Fibroblast of lung (primary cell): ENCODE measurements at regions not wholly inside any gene's neighbourhood (a gene's known extent, or its start where the extent isn't known, plus 50 kb on each side); places are given as distances from the start of the nearest gene placed in this dataset.

Experiments used
- DNase-seq, 2 donors: peaks; one replicate each; pipeline versions ENCODE4 v3.0.0 to v3.0.0-alpha.2; 2010; ENCODE audit warnings: low read depth in 2 of 2
- H2AFZ ChIP-seq: 2 replicates; pipeline ENCODE4 v1.5.1; 2012; ENCODE audit warnings: low read length, control low read depth, inconsistent platforms
- H3K27ac ChIP-seq: 2 replicates; pipeline ENCODE4 v1.5.1; 2011; ENCODE audit warnings: low read length, control low read depth; ENCODE audit not compliant: insufficient read depth
- H3K27me3 ChIP-seq: 2 replicates; pipeline ENCODE4 v1.5.1; 2011; ENCODE audit warnings: mild to moderate bottlenecking, low read length; ENCODE audit not compliant: control insufficient read depth, insufficient read depth
- H3K36me3 ChIP-seq: 2 replicates; pipeline ENCODE4 v1.5.1; 2011; ENCODE audit warnings: low read length; ENCODE audit not compliant: control insufficient read depth, insufficient read depth
- H3K4me1 ChIP-seq: 2 replicates; pipeline ENCODE4 v1.5.1; 2011; ENCODE audit warnings: low read length; ENCODE audit not compliant: control insufficient read depth, insufficient read depth; ENCODE audit errors: extremely low read depth
- H3K4me2 ChIP-seq: 2 replicates; pipeline ENCODE4 v1.5.1; 2011; ENCODE audit warnings: low read length, control low read depth; ENCODE audit not compliant: insufficient read depth; ENCODE audit errors: extremely low read depth
- H3K4me3 ChIP-seq, 4 experiments: fragments of 200-600 bp in 1 of 4; sonication (generic) in 1 of 4; replicated peaks in 1 of 4; 2 replicates each; pipeline ENCODE4 v1.5.1; 2011 to 2016; ENCODE audit warnings: low read length in 4 of 4, low read depth in 3 of 4, mild to moderate bottlenecking in 3 of 4, control low read depth in 2 of 4, inconsistent platforms in 1 of 4, mixed read lengths in 1 of 4; ENCODE audit not compliant: insufficient read depth in 1 of 4; ENCODE audit errors: control extremely low read depth in 1 of 4
- H3K79me2 ChIP-seq: 2 replicates; pipeline ENCODE4 v1.5.1; 2012; ENCODE audit warnings: mild to moderate bottlenecking, low read length, inconsistent platforms; ENCODE audit not compliant: control insufficient read depth, insufficient read depth
- H3K9ac ChIP-seq: 2 replicates; pipeline ENCODE4 v1.5.1; 2011; ENCODE audit warnings: mild to moderate bottlenecking, low read length, control low read depth; ENCODE audit not compliant: insufficient read depth
- H3K9me3 ChIP-seq: 2 replicates; pipeline ENCODE4 v1.5.1; 2012; ENCODE audit warnings: low read depth, low read length; ENCODE audit not compliant: control insufficient read depth, insufficient read depth
- H4K20me1 ChIP-seq: 2 replicates; pipeline ENCODE4 v1.5.1; 2011; ENCODE audit warnings: low read length; ENCODE audit not compliant: control insufficient read depth, insufficient read depth; ENCODE audit errors: extremely low read depth
- EZH2 ChIP-seq: IDR thresholded peaks from 2 replicates; pipeline ENCODE4 v1.5.1; 2012; ENCODE audit warnings: low read length, control low read depth, mild to moderate bottlenecking; ENCODE audit errors: missing control alignments
- TF ChIP-seq, protein P1 (sequence below), 2 donors: IDR thresholded peaks in 1 of 2; conservative IDR thresholded peaks in 1 of 2; 1 replicate in 1 of 2; 2 replicates in 1 of 2; pipeline ENCODE4 v1.5.1; 2011 to 2012; ENCODE audit warnings: low read length in 2 of 2, control low read depth in 1 of 2, inconsistent platforms in 1 of 2, low read depth in 1 of 2, mild to moderate bottlenecking in 1 of 2

DNA sequence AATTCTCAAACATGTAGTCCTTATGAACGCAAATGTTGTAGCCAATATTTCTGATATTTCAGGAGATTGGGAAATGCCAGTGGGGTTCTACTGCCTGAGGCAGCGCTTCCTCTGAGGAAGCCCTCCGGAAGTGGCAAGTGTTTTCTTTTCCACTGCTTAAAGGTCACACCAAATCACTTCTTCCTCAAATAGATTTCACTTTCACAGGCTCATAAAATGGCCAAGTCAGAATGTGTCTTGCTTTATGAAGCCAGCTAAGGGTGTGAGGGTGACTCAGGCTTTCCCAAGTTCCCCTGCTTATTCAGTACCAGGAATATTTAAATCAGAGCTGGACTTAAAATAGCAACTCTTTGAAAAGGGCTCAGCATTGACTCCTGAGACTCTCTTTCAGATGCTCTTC, 514.2 kb upstream of the DIPK2B start:
- no peak overlapping the region for H3K4me2 ChIP-seq
- no peak overlapping the region for H3K9ac ChIP-seq

GRCh38 chrX:45712067-45712466, 511.4 kb upstream of the DIPK2B start:
- Histone ChIP-seq H3K4me3 (no peak overlapping the region), H3K4me2 (no peak overlapping the region), H4K20me1 (no peaks in the 10 kb centered on the region), H3K4me1 (peaks cover 32% of the 10 kb centered on the region), H3K79me2 (no peaks in the 10 kb centered on the region), H2AFZ (no peak overlapping the region), H3K9ac (no peak overlapping the region), H3K9me3 (no peaks in the 10 kb centered on the region), H3K27ac (peak overlapping the region; percentile 86), H3K27me3 (no peaks in the 10 kb centered on the region), H3K36me3 (no peaks in the 10 kb centered on the region)
- DNase-seq = peak; percentile 57 to 77
- TF ChIP-seq, protein P1, sequence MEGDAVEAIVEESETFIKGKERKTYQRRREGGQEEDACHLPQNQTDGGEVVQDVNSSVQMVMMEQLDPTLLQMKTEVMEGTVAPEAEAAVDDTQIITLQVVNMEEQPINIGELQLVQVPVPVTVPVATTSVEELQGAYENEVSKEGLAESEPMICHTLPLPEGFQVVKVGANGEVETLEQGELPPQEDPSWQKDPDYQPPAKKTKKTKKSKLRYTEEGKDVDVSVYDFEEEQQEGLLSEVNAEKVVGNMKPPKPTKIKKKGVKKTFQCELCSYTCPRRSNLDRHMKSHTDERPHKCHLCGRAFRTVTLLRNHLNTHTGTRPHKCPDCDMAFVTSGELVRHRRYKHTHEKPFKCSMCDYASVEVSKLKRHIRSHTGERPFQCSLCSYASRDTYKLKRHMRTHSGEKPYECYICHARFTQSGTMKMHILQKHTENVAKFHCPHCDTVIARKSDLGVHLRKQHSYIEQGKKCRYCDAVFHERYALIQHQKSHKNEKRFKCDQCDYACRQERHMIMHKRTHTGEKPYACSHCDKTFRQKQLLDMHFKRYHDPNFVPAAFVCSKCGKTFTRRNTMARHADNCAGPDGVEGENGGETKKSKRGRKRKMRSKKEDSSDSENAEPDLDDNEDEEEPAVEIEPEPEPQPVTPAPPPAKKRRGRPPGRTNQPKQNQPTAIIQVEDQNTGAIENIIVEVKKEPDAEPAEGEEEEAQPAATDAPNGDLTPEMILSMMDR (conservative IDR thresholded peaks at IDR 0.05 in 1 of 2, IDR thresholded peaks at IDR 0.05 in 1 of 2; ENCODE audit: low read depth in 1 of 2, low read length in 2 of 2) = no peak
- TF ChIP-seq EZH2 = no peak

More for the DNA sequence above, 514.2 kb upstream of the DIPK2B start:
- Histone ChIP-seq H3K9me3 (no peaks in the 10 kb centered on the region), H3K36me3 (no peaks in the 10 kb centered on the region), H3K27ac (peak overlapping the region; percentile 39), H3K79me2 (no peaks in the 10 kb centered on the region), H2AFZ (no peak overlapping the region), H3K4me3 (no peak overlapping the region), H3K27me3 (no peaks in the 10 kb centered on the region), H4K20me1 (no peaks in the 10 kb centered on the region), H3K4me1 (peaks cover 22% of the 10 kb centered on the region)
- TF ChIP-seq EZH2 = no peak
- TF ChIP-seq, protein P1 (conservative IDR thresholded peaks at IDR 0.05 in 1 of 2, IDR thresholded peaks at IDR 0.05 in 1 of 2; ENCODE audit: low read depth in 1 of 2, low read length in 2 of 2) = no peak
- DNase-seq = peak; percentile 56 to 81

- H3K27me3 ChIP-seq = no peaks in the 10 kb centered on the region
- H3K27ac ChIP-seq = peak overlapping the region; percentile 86
- no peaks in the 10 kb centered on the region for H3K9me3 ChIP-seq
- no peaks in the 10 kb centered on the region for H4K20me1 ChIP-seq
- H2AFZ ChIP-seq = no peak overlapping the region
- H3K36me3 ChIP-seq = no peaks in the 10 kb centered on the region
- TF ChIP-seq, protein P1 (conservative IDR thresholded peaks at IDR 0.05 in 1 of 2, IDR thresholded peaks at IDR 0.05 in 1 of 2; ENCODE audit: low read depth in 1 of 2, low read length in 2 of 2) = no peak
- TF ChIP-seq EZH2 = no peak
- H3K79me2 ChIP-seq = no peaks in the 10 kb centered on the region
- DNase-seq = peak in 1 of 2 donors; percentile 82
- H3K9ac ChIP-seq = no peak overlapping the region
- peak overlapping the region in 1 of 4 experiments; percentile 18 for H3K4me3 ChIP-seq
- H3K4me1 ChIP-seq = peaks cover 32% of the 10 kb centered on the region
- H3K4me2 ChIP-seq = peak overlapping the region; percentile 84
These were observed 510.6 kb upstream of the DIPK2B start for GRCh38 chrX:45711231-45711630.
